Astrocyte of the spinal cord (primary cell): ENCODE measurements at regions not wholly inside any gene's neighbourhood (a gene's known extent, or its start where the extent isn't known, plus 50 kb on each side); places are given as distances from the start of the nearest gene placed in this dataset.

Experiments
- DNase-seq: peaks from one replicate; pipeline ENCODE4 v3.0.0; 2011; ENCODE audit warnings: low read depth, low spot score
- H3K4me3 ChIP-seq: 2 replicates; pipeline ENCODE4 v1.5.1; 2011; ENCODE audit warnings: low read depth, mild to moderate bottlenecking, low read length, moderate library complexity
- CTCF ChIP-seq: IDR thresholded peaks from 2 replicates; pipeline ENCODE4 v1.5.1; 2012; ENCODE audit warnings: low read depth, mild to moderate bottlenecking, low read length, inconsistent platforms
- in situ Hi-C: cut with HindIII; loops from 2 replicates; pipeline ENCODE4 v1.10.0; 2017; ENCODE audit warnings: low sequenced_read_pairs

GRCh38 chr13:76223565-76223964 is 587.4 kb downstream of the LMO7 start:
- no peak for TF ChIP-seq CTCF
- in situ Hi-C loops: no loop called here
- DNase-seq: no peak
- H3K4me3 ChIP-seq: no peak overlapping the region

GRCh38 chr13:76222511-76222910 is 586.4 kb downstream of the LMO7 start:
- DNase-seq: peak; percentile 19
- no peak overlapping the region for H3K4me3 ChIP-seq
- in situ Hi-C loops: no loop called here
- no peak for TF ChIP-seq CTCF

- no peak for DNase-seq
- in situ Hi-C loops: no loop called here
- no peak for TF ChIP-seq CTCF
- no peak overlapping the region for H3K4me3 ChIP-seq
These were observed 580.6 kb downstream of the LMO7 start for GRCh38 chr13:76216729-76217128.

- H3K4me3 ChIP-seq: no peak overlapping the region
- no peak for DNase-seq
- TF ChIP-seq CTCF: no peak
- in situ Hi-C loops: no loop called here
These were observed 577.9 kb downstream of the LMO7 start for GRCh38 chr13:76214001-76214400.

- in situ Hi-C loops: no loop called here
- no peak for TF ChIP-seq CTCF
- no peak for DNase-seq
- H3K4me3 ChIP-seq: no peak overlapping the region
These were observed 577.3 kb downstream of the LMO7 start for GRCh38 chr13:76213423-76213904.

GRCh38 chr13:76210262-76210661 is 574.1 kb downstream of the LMO7 start:
- in situ Hi-C loops: no loop called here
- TF ChIP-seq CTCF: no peak
- no peak overlapping the region for H3K4me3 ChIP-seq
- no peak for DNase-seq
